GM20000 (cell line): ENCODE measurements at regions not wholly inside any gene's neighbourhood (a gene's known extent, or its start where the extent isn't known, plus 50 kb on each side); places are given as distances from the start of the nearest gene placed in this dataset.

Source experiments
- DNase-seq: peaks from one replicate; pipeline ENCODE4 v3.0.0; 2012; ENCODE audit warnings: low spot score
- TF ChIP-seq, protein P1 (sequence below): IDR thresholded peaks from 2 replicates; pipeline ENCODE4 v1.5.1; 2012; ENCODE audit warnings: mild to moderate bottlenecking, control low read depth; ENCODE audit errors: extremely low read depth, missing control alignments

DNA sequence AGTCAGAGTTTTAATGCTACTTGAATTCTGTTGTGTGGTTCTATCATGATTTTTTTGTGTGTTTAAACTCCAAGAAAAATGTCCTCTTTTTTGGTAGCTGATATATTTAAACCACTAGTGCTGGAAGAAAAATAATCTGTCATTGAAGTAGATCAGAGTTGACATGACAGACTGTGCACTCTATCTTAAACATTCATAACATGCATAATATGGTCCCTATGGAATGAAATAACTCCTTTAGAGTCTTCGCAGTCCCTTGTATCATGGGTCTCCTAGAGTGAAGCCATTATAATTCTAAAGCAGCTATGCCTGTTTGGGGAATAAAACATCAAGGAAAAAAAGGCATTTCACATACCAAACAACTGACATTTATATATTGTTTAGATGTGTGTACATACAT is 282.7 kb upstream of the CITED2 start:
- TF ChIP-seq, protein P1, sequence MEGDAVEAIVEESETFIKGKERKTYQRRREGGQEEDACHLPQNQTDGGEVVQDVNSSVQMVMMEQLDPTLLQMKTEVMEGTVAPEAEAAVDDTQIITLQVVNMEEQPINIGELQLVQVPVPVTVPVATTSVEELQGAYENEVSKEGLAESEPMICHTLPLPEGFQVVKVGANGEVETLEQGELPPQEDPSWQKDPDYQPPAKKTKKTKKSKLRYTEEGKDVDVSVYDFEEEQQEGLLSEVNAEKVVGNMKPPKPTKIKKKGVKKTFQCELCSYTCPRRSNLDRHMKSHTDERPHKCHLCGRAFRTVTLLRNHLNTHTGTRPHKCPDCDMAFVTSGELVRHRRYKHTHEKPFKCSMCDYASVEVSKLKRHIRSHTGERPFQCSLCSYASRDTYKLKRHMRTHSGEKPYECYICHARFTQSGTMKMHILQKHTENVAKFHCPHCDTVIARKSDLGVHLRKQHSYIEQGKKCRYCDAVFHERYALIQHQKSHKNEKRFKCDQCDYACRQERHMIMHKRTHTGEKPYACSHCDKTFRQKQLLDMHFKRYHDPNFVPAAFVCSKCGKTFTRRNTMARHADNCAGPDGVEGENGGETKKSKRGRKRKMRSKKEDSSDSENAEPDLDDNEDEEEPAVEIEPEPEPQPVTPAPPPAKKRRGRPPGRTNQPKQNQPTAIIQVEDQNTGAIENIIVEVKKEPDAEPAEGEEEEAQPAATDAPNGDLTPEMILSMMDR, result no peak

DNA sequence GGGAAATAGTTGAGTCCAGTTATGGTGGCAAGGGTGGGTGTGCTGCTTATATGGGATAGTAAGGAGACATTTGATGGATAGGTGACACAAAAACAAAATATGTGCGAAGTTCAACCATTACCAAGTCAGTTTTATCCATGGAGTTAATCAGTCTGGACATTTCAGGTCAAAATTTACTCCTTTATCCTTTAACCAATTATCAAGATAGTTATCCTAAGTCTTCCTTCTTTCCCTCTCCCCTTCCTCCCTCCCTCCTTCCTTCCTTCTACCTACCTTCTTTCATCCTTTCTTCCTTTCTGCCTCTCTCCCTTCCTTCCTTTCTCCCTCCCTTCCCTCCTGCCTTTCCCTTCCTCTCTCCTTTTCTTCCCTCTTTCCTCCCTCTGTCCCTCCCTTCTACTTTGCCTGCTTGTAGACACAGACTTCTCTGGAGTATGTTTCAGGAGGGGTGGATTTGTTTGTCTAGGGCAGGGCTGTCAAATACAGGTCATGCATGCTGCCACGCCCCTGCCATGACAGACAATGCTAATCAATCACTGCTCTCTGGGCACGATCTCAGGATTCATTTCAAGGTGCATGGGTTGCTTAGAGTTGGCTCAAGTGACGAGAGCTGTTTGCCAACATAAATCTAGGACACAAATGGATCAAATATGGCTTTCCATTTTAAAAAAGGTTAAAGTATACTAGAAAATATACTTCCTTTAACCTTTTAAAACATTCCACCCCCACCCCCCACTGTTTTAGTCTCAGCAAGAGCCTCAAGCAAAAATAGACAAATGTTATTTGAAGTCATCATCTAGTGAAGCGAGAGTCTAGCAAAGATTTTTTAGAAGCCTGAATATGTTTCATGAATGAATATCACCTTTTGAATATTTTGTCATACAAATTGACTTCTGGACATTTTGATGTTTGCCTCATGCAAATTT is 281.6 kb upstream of the CITED2 start:
- no peak for DNase-seq

More for the DNA sequence above, 282.7 kb upstream of the CITED2 start:
- no peak for DNase-seq

DNA sequence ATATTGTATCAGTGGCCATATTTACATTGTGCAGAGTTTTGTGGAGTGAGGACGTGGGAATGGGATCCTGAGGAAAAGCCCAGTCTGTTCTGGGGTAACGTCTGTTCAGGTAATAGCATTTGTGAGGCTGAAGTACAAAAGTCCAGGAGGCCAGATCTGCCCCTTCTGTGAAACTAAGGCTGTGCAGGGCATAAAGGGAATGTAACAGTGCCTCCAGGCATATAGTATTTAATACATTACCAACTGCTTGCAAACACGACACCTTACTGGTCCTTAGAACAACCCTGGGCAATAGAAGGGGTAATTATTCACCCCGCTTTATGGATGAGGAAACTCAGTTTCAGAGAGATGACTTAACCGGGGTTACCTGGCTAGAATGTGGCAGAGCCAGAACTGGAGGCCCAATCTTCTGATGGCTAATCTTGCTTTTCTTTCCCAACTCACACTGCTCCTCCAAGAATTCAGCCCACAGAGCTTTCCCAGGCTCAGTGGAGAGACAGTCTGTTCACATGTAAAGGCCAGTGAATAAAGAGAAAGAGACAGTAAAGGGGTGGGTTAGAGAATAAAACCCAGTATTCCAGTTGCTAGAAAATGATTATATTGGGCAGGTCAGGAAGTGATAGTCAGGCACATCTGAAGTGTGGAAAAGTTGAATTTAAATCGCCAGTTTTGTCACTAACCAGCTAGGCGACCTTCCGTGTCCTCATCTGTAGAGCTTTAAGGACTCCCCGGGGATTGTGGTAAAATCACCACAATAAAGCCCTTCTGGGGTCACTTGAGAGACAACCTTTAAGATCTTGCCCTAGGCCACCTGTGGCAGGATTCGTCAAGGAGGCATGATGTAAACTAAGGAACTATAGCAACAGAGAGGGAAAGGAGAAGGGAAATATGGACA is 280.7 kb upstream of the CITED2 start:
- TF ChIP-seq, protein P1, result no peak
- no peak for DNase-seq

More for the DNA sequence above, 281.6 kb upstream of the CITED2 start:
- TF ChIP-seq, protein P1, result no peak

DNA sequence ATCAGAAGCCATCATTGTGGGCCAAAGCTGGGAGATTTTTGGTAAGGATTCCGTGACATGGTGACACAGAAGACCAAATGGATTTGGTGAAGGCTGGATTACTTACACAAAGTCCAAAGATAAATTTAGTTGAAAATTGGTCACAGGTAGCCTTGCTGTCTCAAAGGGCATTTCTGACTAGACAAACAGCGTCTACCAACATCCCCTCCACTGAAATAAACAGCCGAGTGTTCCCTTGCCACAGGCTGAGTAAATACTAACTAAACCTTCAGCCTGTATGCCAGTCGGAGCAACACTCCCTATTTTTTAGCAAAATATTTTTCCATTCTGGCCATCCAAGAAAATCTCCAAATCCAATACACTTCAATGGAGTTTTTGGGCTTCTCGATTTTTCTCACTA is 279.9 kb upstream of the CITED2 start:
- TF ChIP-seq, protein P1, result no peak
- no peak for DNase-seq

DNA sequence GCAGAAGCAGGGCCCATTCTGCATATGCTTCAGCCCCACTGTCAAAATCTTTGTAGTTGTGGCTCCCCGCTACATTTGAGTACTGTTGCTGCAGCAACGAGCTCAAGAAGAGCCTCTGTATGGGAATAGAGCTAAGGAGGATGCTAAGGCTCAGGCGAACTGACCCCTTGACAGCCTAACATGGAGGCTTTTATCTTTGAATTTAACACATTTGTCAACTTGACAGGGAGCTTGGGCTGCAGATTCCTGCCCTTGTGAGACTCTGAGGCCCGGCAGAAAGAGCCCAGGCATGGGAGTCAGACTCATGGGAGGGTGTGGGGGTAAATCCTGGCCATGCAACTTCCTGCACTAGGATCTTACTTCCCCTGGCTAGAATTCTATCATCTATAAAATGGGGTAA is 278.7 kb upstream of the CITED2 start:
- TF ChIP-seq, protein P1, result no peak
- DNase-seq, result no peak

DNA sequence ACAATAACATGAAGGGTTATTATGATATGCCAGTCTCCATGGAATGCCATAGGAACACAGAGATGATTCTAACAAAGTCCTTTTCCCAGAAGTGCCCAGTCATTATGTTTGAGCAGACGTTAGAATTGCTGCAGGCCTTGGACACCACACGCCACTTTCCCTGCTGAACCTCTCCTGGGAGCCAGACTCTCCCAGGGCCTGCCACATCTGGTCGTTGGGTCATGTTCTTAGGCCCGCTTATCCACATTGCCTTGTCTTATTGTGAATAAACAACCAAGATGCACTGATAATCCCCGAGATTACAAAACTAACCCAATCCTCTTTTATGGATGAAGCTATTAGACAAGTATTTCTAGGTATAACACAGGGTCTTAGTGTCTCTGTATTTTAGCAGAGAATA is 276.5 kb upstream of the CITED2 start:
- DNase-seq, result no peak
- TF ChIP-seq, protein P1, result no peak

DNA sequence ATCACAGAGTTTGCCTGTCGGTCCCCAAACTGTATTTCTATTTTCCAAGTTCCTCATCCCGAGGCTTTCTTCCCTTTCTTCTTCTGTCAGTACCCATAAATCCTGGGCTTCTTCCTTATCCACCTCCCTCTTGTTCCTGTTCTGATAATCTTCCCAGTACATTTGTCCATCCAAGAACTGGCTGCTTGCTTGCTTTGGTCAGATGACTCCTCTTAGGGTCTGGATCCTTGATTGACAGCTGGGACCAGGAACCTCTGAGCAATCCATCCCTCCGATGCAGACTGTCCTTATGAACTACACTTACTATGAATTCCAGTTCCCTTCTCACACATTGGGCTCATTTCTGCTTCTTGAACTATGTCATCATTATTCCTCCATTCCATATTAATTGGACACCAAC is 275.3 kb upstream of the CITED2 start:
- TF ChIP-seq, protein P1, result no peak
- DNase-seq, result no peak
